ENCODE measurements at regions not wholly inside any gene's neighbourhood (a gene's known extent, or its start where the extent isn't known, plus 50 kb on each side); places are given as distances from the start of the nearest gene placed in this dataset.

DNA sequence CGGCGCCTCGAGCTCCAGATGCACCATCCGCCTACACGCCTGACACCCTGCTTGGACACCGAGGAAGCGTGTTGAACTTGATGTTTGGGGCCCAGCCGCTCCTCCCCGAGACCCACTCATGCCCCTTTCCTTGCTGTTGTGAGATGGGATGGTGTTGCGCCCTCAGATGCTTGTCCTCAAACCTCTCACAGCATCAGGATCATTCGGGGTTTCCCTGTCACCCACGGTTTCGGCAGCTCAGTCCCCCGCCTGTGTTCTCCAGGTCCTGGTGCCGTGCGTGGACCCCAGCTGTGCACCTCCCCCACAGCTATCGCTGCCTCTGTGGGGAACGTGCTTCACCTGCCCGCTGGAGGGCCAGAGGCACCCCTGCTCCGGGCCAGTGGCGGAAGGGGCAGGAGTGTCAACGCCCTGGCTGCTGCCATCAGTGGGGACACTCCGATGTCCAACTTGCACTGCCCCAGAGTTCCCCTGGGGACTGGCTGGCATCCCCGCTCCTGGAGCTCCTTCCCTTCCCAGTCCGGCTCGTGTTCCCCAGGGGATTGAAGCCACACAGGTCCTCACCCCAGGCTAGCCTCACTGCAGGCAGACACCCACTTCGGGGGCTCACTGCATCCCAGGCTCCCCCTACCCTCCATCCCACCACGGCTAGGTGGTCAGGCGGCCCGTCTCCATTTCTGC lies 82.3 kb upstream of the ADRA2C start:
- WGBS (ENCODE audit: low lambda C conversion rate) = 65% methylated on average over 24 of the region's 30 CpGs
- CTCF ChIA-PET = interaction anchor here (1.0 kb wide), 1 partner anchor 18 kb away, joined by 3 read pairs; no protein-coding TSS in a partner anchor
- POLR2A ChIA-PET = no interaction called here

DNA sequence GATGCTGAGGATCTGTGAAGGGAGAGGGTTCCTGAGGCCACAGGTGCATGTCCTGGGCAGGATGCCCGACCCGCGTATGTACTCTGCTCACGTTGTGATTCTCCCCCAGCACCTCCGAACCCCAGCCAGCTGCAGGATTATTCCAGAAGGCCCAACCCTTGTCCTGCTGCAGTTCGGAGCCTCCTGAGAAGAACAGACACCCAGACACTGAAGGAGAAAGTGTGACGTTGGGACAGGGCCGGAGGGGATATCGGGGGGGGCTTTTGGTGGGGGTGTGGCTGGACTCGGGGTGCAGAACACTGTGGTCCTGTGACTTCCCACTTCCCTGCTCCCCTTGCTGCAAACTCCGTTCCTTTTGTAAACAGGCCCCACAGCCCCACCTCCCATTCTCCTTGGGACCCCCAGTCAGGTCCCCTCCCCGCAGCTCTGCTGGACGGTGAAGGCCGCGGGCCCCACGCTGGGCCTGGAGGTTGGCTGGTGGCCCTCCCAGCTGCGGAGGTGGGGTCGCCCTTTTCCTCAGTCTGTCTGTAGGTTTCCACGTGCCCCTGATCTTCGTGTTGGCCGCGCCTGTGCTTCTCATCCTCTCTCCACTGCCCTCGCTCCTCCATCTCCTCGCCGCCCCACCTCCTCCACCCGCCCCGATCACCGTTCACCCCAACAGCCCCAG lies 83.0 kb upstream of the ADRA2C start:
- ChIA-PET CTCF (interaction anchor here (1.0 kb wide), 1 partner anchor 19 kb away, joined by 3 read pairs; no protein-coding TSS in a partner anchor), POLR2A (no interaction called here)
- Histone ChIP-seq H3K36me3 (replicated peaks in 1 of 2; ENCODE audit: control insufficient read depth in 1 of 2, insufficient read depth in 2 of 2, low read length in 1 of 2) (no peaks in the 10 kb centered on the region), H3F3A (replicated peaks; ENCODE audit: insufficient read depth) (no peaks in the 10 kb centered on the region), H3K27me3 (ENCODE audit: insufficient read depth) (no peaks in the 10 kb centered on the region), H2AFZ (ENCODE audit: low read depth) (no peak overlapping the region), H3K27ac (ENCODE audit: low read depth in 2 of 2, low read length in 1 of 2) (no peak overlapping the region), H3K4me2 (no peak overlapping the region), H4K20me1 (ENCODE audit: insufficient read depth) (no peaks in the 10 kb centered on the region), H3K4me3 (ENCODE audit: low read depth in 2 of 2, low read length in 1 of 2) (no peak overlapping the region), H3K9me3 (no peaks in the 10 kb centered on the region), H3K79me2 (ENCODE audit: insufficient read depth) (no peaks in the 10 kb centered on the region), H3K9ac (no peak overlapping the region), H3K9me2 (no peaks in the 10 kb centered on the region), H3K4me1 (ENCODE audit: control insufficient read depth in 1 of 2, insufficient read depth in 2 of 2, low read depth in 1 of 2, low read length in 1 of 2) (peaks cover 0 to 2% of the 10 kb centered on the region in 2 experiments; a peak in 1 of 4 replicates)
- 77% methylated on average over 14 of the region's 28 CpGs for WGBS (ENCODE audit: low lambda C conversion rate)
- DNase-seq = no peak
- TF ChIP-seq CHD2 (IDR thresholded peaks at IDR 0.05; ENCODE audit: low read length, partially characterized antibody) = no peak
- TF ChIP-seq USF2 (IDR thresholded peaks at IDR 0.05; ENCODE audit: borderline replicate concordance, low read depth, low read length) = no peak
- TF ChIP-seq NRF1 (IDR thresholded peaks at IDR 0.05; ENCODE audit: low read depth, low read length) = no peak
- no peak for TF ChIP-seq ELF1 (IDR thresholded peaks at IDR 0.05)
- TF ChIP-seq MEF2A (IDR thresholded peaks at IDR 0.05; ENCODE audit: borderline replicate concordance, low read depth) = no peak
- no peak for TF ChIP-seq CTCF (IDR thresholded peaks at IDR 0.05)
- no peak for TF ChIP-seq RAD21 (IDR thresholded peaks at IDR 0.05; ENCODE audit: low read length)
- no peak for TF ChIP-seq SMC3 (IDR thresholded peaks at IDR 0.05; ENCODE audit: low read depth, low read length)
- TF ChIP-seq RXRA (IDR thresholded peaks at IDR 0.05; ENCODE audit: borderline replicate concordance, low read depth) = no peak
- no peak for TF ChIP-seq EP300 (IDR thresholded peaks at IDR 0.05; ENCODE audit: borderline replicate concordance in 1 of 2, low read depth in 1 of 2, low read length in 1 of 2)
- no peak for TF ChIP-seq RCOR1 (IDR thresholded peaks at IDR 0.05; ENCODE audit: low read length)
- TF ChIP-seq GATA2 (CRISPR knock-in tag; IDR thresholded peaks at IDR 0.05) = no peak
- TF ChIP-seq GABPA (IDR thresholded peaks at IDR 0.05; ENCODE audit: low read depth) = no peak

More for the DNA sequence above, 82.3 kb upstream of the ADRA2C start:
- H2AFZ ChIP-seq (ENCODE audit: low read depth) = no peak overlapping the region
- DNase-seq = no peak
- no peaks in the 10 kb centered on the region for H3K27me3 ChIP-seq (ENCODE audit: insufficient read depth)
- H3K4me1 ChIP-seq (ENCODE audit: control insufficient read depth in 1 of 2, insufficient read depth in 2 of 2, low read depth in 1 of 2, low read length in 1 of 2) = peaks cover 0 to 2% of the 10 kb centered on the region in 2 experiments; a peak in 1 of 4 replicates
- no peaks in the 10 kb centered on the region for H3K36me3 ChIP-seq (replicated peaks in 1 of 2; ENCODE audit: control insufficient read depth in 1 of 2, insufficient read depth in 2 of 2, low read length in 1 of 2)
- H3K9ac ChIP-seq = no peak overlapping the region
- H3F3A ChIP-seq (replicated peaks; ENCODE audit: insufficient read depth) = no peaks in the 10 kb centered on the region
- no peaks in the 10 kb centered on the region for H4K20me1 ChIP-seq (ENCODE audit: insufficient read depth)
- H3K9me2 ChIP-seq = no peaks in the 10 kb centered on the region
- H3K4me3 ChIP-seq (ENCODE audit: low read depth in 2 of 2, low read length in 1 of 2) = no peak overlapping the region
- H3K9me3 ChIP-seq = no peaks in the 10 kb centered on the region
- H3K4me2 ChIP-seq = no peak overlapping the region
- no peaks in the 10 kb centered on the region for H3K79me2 ChIP-seq (ENCODE audit: insufficient read depth)
- H3K27ac ChIP-seq (ENCODE audit: low read depth in 2 of 2, low read length in 1 of 2) = no peak overlapping the region
- TF ChIP-seq FOSL2 (IDR thresholded peaks at IDR 0.05; ENCODE audit: borderline replicate concordance, low read depth) (no peak), RAD21 (IDR thresholded peaks at IDR 0.05; ENCODE audit: low read length) (no peak), JUND (IDR thresholded peaks at IDR 0.05) (no peak), EZH2phosphoT487 (IDR thresholded peaks at IDR 0.05; ENCODE audit: borderline replicate concordance, low read depth) (no peak), MXI1 (IDR thresholded peaks at IDR 0.05; ENCODE audit: low read depth, low read length) (no peak), RXRA (IDR thresholded peaks at IDR 0.05; ENCODE audit: borderline replicate concordance, low read depth) (no peak), MEF2A (IDR thresholded peaks at IDR 0.05; ENCODE audit: borderline replicate concordance, low read depth) (no peak), SIN3A (IDR thresholded peaks at IDR 0.05; ENCODE audit: borderline replicate concordance, low read depth, low read length) (no peak), ELF1 (IDR thresholded peaks at IDR 0.05) (no peak), POLR2AphosphoS5 (IDR thresholded peaks at IDR 0.05; ENCODE audit: low read depth, low read length) (no peak)
- TF ChIP-seq, protein P1, sequence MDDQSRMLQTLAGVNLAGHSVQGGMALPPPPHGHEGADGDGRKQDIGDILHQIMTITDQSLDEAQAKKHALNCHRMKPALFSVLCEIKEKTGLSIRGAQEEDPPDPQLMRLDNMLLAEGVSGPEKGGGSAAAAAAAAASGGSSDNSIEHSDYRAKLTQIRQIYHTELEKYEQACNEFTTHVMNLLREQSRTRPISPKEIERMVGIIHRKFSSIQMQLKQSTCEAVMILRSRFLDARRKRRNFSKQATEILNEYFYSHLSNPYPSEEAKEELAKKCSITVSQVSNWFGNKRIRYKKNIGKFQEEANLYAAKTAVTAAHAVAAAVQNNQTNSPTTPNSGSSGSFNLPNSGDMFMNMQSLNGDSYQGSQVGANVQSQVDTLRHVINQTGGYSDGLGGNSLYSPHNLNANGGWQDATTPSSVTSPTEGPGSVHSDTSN (IDR thresholded peaks at IDR 0.05) = no peak
- TF ChIP-seq, protein P2, sequence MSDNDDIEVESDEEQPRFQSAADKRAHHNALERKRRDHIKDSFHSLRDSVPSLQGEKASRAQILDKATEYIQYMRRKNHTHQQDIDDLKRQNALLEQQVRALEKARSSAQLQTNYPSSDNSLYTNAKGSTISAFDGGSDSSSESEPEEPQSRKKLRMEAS (IDR thresholded peaks at IDR 0.05; ENCODE audit: low read depth) = no peak
- TF ChIP-seq, protein P3, sequence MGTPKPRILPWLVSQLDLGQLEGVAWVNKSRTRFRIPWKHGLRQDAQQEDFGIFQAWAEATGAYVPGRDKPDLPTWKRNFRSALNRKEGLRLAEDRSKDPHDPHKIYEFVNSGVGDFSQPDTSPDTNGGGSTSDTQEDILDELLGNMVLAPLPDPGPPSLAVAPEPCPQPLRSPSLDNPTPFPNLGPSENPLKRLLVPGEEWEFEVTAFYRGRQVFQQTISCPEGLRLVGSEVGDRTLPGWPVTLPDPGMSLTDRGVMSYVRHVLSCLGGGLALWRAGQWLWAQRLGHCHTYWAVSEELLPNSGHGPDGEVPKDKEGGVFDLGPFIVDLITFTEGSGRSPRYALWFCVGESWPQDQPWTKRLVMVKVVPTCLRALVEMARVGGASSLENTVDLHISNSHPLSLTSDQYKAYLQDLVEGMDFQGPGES (IDR thresholded peaks at IDR 0.05; ENCODE audit: low read depth, low read length) = no peak
